IPS DF 4.7 (cell line): ENCODE measurements at regions not wholly inside any gene's neighbourhood (a gene's known extent, or its start where the extent isn't known, plus 50 kb on each side); places are given as distances from the start of the nearest gene placed in this dataset.

Experiments used
- DNase-seq: peaks from one replicate; pipeline ENCODE4 v3.0.0-alpha.2; 2013; ENCODE audit warnings: low spot score; ENCODE audit errors: extremely low read depth

GRCh38 chr7:33849971-33850559, 55.3 kb upstream of the BMPER start:
- DNase-seq: no peak

- DNase-seq: no peak
These were observed 54.6 kb upstream of the BMPER start for GRCh38 chr7:33850768-33851167.

GRCh38 chr7:33852838-33853237, 52.5 kb upstream of the BMPER start:
- no peak for DNase-seq

GRCh38 chr7:33853361-33854062, 51.8 kb upstream of the BMPER start:
- DNase-seq: no peak

GRCh38 chr7:33854178-33854577, 51.2 kb upstream of the BMPER start:
- DNase-seq: no peak

- DNase-seq: no peak
These were observed 50.5 kb upstream of the BMPER start for GRCh38 chr7:33854801-33855350.
